H54 (cell line): ENCODE measurements at regions not wholly inside any gene's neighbourhood (a gene's known extent, or its start where the extent isn't known, plus 50 kb on each side); places are given as distances from the start of the nearest gene placed in this dataset.

Experiments
- DNase-seq: peaks from one replicate; pipeline ENCODE4 v3.0.0; 2011; ENCODE audit warnings: low spot score, mixed read lengths; ENCODE audit not compliant: insufficient read length
- FAIRE-seq: peaks from 3 replicates; lab custom pipeline; 2011; peaks lifted over from hg19 to GRCh38; lab: Jason Lieb, UNC
- POLR2A ChIP-seq: IDR thresholded peaks from 2 replicates; pipeline ENCODE4 v1.6.1; 2011; ENCODE audit warnings: low read depth, mild to moderate bottlenecking, low read length

DNA sequence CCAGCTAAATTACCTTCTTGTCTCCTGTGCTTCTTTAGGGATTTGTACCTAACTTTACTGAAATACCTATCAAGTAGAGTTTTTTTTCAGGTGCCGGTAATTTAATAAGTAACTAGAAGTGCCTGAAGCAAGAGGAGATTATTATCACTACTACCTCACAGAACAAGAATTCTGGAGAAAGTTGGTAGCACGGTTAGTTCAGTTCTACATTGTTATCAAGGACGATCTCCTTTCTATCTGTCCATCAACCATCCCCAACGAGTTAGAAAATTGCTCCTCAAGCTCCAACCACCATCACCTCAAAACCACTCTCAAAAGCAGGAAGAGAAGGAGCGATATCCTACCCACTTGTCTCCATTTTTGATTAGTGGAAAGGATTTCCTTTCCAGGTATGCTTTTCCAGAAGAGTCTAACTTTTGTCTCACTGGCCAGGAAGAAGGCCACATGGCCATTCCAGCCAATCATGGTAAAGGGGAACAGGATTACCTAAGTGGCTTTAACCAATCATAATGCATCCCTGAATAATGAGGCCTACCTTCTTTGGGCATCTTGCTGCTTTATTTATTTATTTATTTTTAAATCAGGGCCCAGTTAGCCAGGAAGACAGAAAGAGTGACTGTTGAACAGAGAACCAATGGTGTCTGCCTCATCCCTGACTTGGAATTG, 265.2 kb downstream of the SNX13 start:
- TF ChIP-seq POLR2A = no peak
- DNase-seq (no peak), FAIRE-seq (no peak)

DNA sequence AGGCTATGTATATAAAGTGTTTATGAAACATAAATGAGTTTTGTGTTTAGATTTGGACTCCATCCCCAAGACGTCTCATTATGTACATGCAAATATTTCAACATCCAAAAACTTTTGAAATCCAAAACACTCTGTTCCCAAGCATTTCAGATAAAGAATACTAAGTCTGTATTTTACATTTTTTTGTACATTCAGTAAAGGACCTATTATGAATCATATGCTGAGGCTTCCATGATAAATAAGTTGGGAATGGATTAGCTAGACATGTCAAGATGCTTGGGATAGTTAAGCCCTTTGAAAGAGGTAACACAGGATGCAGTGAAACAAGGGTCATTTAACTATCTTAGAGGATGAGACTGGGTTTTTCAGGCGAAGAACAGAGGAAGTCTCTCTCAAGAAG, 262.9 kb downstream of the SNX13 start:
- FAIRE-seq (no peak), DNase-seq (no peak)
- no peak for TF ChIP-seq POLR2A

DNA sequence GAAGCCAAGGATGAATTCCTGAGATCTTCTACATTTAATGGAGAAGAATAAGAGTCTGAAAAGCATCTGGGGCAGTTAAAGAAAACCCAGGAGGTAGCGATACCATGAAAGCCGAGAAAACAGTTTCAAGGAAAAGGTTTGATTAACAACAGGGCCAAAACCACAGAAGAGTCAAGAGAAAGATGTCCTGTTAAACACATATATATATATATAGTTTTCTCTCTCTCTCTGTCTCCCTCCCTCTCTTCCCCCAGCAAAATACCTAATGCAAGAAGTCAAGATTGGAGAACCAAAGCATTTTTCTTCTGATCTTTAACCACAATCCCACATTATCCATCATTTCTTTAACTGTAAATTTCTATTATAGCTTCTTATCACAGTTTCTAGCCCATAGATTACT, 261.4 kb downstream of the SNX13 start:
- DNase-seq = no peak
- TF ChIP-seq POLR2A = no peak
- FAIRE-seq = no peak

DNA sequence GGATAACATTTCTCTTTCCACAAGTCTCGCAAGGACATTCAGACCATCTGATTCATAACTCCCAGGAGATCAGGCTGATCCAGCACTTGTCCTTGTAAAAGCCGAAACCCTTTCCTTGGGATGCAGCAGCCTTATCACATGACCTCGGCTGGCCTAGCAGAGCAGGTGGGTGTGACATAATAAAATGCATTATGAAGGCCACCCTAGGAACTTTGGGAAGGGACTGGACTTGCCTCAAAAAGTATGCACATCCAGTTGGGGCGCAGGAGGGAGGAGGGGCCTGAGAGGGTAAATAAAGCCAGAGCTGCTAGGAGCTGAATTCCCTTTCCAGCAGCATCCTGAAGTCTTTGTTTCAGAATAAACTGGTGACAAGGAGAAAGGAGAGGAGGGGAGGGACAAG, 260.8 kb downstream of the SNX13 start:
- no peak for TF ChIP-seq POLR2A
- FAIRE-seq (no peak), DNase-seq (no peak)

DNA sequence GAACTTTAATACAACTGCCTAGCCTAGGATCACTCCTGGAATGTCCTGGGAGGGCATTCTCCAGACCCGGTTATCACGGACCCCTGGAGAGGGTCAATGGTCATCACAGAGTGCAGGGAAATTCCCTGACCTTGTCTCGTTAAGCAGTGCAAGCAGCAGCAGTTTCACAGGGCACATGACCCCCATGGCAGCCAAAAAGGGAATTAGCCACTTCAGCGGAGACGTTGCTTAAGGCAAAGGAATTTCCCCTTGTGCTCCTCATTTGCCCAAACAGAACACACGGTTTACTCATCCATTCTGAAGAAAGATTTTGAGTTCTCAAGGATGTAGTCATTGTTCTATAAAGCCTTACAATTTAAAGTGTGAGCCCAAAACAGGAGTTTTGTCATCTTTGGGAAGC, 260.3 kb downstream of the SNX13 start:
- DNase-seq (no peak), FAIRE-seq (peak; percentile 87)
- TF ChIP-seq POLR2A = 0 out of 2 replicates have a peak, but pooled peaks have one; percentile 12

DNA sequence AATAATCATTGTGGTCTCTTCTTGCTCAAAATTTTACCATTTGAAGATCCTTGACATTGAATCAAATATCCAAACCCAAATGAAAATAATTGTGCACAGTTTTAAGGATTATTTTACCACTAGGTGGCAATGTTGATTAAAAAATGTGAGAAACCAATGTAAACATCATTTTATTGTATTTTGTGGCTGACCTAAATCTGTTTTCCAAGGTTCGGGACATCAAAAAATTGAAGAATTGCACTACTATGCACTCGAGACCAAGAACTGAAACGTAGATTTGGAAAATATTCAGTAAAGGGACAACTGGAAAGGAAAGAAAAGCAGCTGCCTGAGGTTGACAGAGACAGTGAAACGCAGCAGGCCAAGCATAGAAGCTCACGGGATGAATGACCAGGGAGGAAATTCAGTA, 259.3 kb downstream of the SNX13 start:
- FAIRE-seq (no peak), DNase-seq (no peak)
- no peak for TF ChIP-seq POLR2A

DNA sequence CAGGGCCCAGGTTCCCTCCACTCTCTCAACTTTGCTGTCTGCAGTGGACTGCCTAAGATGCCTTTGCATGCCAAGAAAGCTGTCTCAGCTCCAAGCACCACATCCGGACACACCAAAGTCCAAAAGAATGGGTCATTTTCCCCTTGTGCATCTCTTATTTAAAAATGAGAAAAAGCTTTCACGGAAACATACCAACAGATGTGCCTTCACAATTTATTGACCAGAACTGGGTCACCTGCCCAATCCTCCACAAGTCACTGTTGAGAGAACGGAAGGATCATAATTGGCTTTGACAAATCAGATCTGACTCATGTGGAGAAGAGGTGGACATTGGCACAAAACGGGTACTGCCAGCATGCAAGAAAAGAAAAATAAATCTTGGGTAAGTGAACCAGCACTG, 258.3 kb downstream of the SNX13 start:
- no peak for TF ChIP-seq POLR2A
- DNase-seq = no peak
- FAIRE-seq = no peak

DNA sequence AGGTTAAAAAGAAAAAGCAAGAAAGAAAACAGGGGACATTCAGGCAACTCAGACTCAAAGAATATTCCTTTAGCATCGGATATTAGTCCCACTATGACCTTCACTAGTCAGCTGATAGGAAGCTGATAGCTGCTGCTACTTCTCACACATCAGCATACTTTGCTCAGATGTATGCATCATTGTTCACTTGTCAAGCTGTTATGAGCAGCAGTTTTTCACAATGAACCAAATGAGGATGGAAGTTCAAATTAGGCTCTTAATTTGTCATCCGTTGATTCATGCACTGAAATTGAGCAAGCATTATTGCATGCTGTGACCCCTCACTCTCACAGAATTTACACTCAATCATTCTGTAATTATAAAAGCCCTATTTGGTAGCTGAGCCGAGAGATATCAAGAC, 257.7 kb downstream of the SNX13 start:
- TF ChIP-seq POLR2A = no peak
- DNase-seq = no peak

DNA sequence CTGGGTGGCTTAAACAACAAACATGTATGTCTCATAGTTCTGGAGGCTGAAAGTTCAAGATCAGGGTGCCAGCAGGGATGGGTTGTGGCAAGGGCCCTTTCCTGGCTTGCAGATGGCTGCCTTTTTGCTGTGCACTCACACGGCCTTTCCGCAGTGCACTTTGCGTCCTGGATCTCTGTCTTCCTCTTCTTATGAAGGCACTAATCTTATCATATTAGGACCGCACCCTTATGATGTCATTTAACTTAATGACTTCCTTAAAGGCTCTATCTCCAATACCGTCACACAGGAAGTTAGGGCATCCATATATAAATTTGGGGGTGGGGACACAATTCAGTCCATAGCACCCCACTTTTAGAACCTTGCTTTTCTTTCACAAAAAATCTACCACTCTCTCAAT, 255.2 kb downstream of the SNX13 start:
- DNase-seq (no peak), FAIRE-seq (no peak)
- no peak for TF ChIP-seq POLR2A

More for the DNA sequence above, 257.7 kb downstream of the SNX13 start:
- FAIRE-seq = no peak

DNA sequence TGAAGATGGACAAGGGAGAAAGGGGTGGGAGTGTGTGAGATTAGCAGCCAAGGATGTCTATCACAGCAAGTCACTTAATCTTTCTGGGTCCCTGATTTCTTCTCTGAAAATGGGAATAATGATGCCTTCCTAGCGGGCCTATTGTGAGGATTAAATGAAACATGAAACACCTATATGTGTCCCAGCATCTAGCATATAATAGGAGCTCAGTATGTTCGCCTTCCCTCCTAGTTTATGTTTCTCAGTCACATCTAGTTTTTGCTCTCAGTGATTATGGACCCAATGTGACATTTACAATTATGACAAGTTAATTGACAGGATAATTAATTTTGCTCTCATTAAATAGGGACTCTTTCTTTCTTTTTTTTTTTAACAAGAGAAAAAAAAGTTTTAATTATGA, 252.9 kb downstream of the SNX13 start:
- DNase-seq (no peak), FAIRE-seq (no peak)
- TF ChIP-seq POLR2A = no peak

DNA sequence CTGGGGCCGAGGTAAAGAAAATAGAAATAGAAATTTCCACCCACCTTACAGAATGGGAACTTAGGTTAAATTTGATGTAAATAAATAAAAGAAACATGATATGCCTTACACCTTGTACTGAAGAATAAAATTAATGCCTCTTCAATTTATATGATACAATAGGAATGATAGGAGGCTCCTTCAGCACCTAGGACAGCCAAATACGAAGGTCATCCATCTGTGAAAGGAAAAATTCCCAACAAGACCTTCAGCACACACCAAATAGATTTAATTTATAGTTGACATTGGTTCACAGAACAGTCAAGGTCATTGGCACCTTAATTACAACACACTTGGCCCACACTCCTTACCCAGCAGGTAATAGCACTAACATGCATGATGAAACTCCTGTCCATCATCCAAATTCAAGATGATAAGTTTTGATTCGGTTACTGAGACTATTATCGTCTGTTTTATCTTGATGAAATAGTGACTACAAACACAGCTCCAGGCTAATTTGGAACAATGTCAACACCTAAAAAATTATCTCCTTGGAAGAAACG, 250.9 kb downstream of the SNX13 start:
- FAIRE-seq = no peak
- no peak for TF ChIP-seq POLR2A

DNA sequence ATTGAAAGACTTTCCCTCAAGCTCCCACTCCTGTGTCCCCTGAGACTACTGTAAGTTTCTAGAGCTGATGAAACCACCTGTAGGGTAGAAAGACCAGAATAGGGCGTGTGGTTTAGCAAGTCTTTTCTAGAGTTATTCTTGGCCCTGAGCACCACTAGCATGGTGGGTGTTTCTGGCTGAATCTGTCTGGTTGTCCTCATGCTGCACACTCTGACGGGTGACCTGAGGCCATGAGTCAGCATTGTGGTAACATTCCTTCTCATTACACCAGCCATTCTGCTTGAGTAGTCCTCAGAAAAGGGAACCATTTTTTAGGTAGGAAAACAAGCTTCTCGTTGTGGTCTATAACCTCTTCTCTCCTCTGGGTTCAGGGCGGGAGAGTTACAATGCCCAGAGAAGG, 250.3 kb downstream of the SNX13 start:
- FAIRE-seq = peak; percentile 87
- TF ChIP-seq POLR2A = no peak
- peak; percentile 59 for DNase-seq

More for the DNA sequence above, 250.9 kb downstream of the SNX13 start:
- no peak for DNase-seq

DNA sequence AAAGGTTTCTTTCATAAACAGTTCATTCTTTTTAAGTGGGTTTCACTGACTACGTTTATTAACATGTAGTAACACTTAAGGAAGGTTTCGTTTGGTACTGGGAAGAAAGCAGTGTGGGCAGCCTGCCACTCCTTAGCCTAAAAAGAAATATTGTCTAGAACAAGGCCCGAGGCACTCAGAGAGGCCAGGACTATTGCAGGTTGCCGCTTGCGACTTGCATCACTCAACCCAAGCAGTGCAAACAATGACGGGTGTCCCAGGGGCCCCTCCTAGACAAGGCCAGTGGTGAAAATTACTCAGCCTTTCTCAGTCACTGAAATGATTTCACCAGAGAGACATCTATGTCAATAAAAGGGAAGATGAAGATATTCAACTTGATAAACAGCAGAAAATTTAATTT, 243.9 kb downstream of the SNX13 start:
- DNase-seq (no peak), FAIRE-seq (peak; percentile 60)
- TF ChIP-seq POLR2A = no peak

DNA sequence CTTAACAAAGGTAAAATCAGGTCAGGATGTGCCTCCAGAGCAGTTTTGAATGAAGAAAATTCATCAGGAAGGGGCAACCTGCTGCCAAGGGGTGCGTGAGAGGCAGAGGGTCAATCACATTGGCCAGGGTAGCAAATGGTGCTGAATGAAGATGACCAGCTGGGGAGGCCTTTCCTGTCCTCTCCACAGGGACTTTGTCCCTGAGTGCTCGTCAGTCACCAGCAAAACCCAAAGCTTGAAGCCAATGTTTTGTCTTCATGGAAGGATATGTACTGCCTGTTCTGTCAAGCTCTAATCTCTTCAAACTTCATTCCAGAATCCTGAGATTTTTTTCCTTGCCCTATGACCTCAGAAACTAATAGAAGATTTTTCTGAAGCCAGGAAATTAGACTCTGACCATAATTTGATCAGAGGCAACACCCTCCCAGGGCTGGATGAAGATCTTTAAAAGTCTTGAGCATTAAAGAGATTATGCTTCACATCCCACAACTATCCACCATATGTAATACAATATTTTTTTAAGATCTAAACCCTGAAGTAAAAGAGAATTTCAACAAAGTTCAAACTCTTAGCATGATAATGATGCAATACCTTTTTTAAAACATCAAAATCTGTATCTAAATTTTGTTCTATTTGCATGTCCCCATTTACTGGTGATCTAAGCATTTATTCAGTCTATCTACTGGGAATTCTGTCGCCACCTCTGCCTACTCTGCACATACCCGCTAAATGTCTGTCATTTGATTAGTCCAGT, 243.0 kb downstream of the SNX13 start:
- FAIRE-seq (no peak), DNase-seq (no peak)
- no peak for TF ChIP-seq POLR2A
